ENCODE measurements at regions not wholly inside any gene's neighbourhood (a gene's known extent, or its start where the extent isn't known, plus 50 kb on each side); places are given as distances from the start of the nearest gene placed in this dataset.
A peak's percentile ranks its signal among the peaks of the same experiment; 100 is the strongest.

GRCh38 chr6:169967687-169968086 is 216.3 kb downstream of the ERMARD start:
- Mint-ChIP-seq H3K4me3 (no peak overlapping the region), H3K4me1 (no peaks in the 10 kb centered on the region), H3K36me3 (no peaks in the 10 kb centered on the region), H3K27ac (no peak overlapping the region), H3K9me3 (peaks cover 0 to 2% (median 0%) of the 10 kb centered on the region in 7 donors), H3K27me3 (ENCODE audit: low read depth in 3 of 3) (peaks cover 3 to 11% (median 6%) of the 10 kb centered on the region in 3 donors)
- H3K9ac ChIP-seq (ENCODE audit: insufficient read depth, low read length, poor library complexity, severe bottlenecking) = no peak overlapping the region
- no peaks in the 10 kb centered on the region for H3K27me3 ChIP-seq (ENCODE audit: control insufficient read depth in 2 of 2, insufficient read depth in 2 of 2, low read length in 2 of 2)
- H3K36me3 ChIP-seq (replicated peaks in 1 of 2; ENCODE audit: control insufficient read depth in 1 of 2, insufficient read depth in 2 of 2, low read length in 2 of 2) = no peaks in the 10 kb centered on the region
- intact Hi-C loops (cut with micrococcal nuclease) = no loop called here
- no peak overlapping the region for H2AFZ ChIP-seq (ENCODE audit: insufficient read depth, low read depth, low read length, poor library complexity, severe bottlenecking)
- no peaks in the 10 kb centered on the region for H3K4me1 ChIP-seq (ENCODE audit: control insufficient read depth in 1 of 2, insufficient read depth in 2 of 2, low read length in 2 of 2)
- H3K27ac ChIP-seq (ENCODE audit: low read depth in 1 of 2, low read length in 2 of 2) = no peak overlapping the region
- WGBS (ENCODE audit: insufficient coverage) = 0% methylated on average over 2 of the region's 8 CpGs
- no peak overlapping the region for H3K4me3 ChIP-seq (replicated peaks in 1 of 3; ENCODE audit: low read depth in 2 of 3, low read length in 3 of 3)
- TF ChIP-seq, protein P1, sequence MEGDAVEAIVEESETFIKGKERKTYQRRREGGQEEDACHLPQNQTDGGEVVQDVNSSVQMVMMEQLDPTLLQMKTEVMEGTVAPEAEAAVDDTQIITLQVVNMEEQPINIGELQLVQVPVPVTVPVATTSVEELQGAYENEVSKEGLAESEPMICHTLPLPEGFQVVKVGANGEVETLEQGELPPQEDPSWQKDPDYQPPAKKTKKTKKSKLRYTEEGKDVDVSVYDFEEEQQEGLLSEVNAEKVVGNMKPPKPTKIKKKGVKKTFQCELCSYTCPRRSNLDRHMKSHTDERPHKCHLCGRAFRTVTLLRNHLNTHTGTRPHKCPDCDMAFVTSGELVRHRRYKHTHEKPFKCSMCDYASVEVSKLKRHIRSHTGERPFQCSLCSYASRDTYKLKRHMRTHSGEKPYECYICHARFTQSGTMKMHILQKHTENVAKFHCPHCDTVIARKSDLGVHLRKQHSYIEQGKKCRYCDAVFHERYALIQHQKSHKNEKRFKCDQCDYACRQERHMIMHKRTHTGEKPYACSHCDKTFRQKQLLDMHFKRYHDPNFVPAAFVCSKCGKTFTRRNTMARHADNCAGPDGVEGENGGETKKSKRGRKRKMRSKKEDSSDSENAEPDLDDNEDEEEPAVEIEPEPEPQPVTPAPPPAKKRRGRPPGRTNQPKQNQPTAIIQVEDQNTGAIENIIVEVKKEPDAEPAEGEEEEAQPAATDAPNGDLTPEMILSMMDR (IDR thresholded peaks at IDR 0.05) = no peak
- H3K4me2 ChIP-seq (replicated peaks; ENCODE audit: extremely low read depth, low read length, poor library complexity, severe bottlenecking) = no peak overlapping the region
- H4K20me1 ChIP-seq (ENCODE audit: insufficient read depth, low read length) = no peaks in the 10 kb centered on the region
- H3K79me2 ChIP-seq (ENCODE audit: insufficient read depth, low read length) = no peaks in the 10 kb centered on the region
- H3K9me3 ChIP-seq (replicated peaks in 1 of 2; ENCODE audit: control insufficient read depth in 1 of 2, insufficient read depth in 1 of 2, low read length in 2 of 2) = no peaks in the 10 kb centered on the region
- DNase-seq = no peak

DNA sequence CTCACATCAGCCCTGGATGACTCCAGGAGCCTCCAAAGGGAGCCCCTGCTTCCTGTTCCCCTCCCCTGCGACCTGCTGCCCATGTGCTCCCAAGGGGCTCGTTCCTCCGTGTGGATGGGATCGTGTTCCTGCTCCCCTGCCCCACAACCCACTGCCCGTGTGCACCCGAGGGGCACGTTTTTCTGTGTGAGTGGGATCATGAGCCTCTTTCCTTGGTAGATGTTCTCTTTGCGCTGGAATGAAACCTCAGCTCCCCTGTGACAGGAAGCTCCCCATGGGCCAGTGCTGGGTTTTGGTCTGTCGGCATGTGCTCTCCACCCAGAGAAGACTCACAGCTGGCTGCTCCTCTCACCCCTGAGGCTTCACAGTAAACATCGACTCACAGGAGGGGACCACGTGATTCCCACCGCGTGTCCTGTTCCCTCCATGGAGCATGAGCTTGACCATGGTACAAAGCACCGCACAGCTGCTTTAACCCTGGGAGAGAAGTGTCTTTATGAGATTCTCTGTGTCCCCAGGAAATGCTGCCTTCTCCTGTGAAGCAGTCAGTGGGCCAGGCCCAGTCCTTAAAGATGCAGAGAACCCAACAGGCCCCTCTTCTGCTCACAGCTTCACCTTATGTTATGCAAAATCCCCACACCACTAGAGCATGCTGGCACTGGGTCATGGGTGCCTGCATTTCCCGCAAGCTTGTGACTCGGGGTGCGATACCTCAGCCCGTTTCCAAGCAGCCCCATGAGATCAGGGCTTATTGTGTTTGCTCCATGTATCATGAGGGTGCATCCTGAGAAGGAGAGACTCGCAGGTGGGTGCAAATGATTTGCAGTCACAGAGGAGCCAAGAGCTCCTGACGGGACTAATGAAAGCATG is 215.1 kb downstream of the ERMARD start:
- Mint-ChIP-seq H3K9me3 (peaks cover 0 to 5% (median 0%) of the 10 kb centered on the region in 7 donors), H3K27ac (peak overlapping the region in 1 of 7 donors; percentile 7), H3K36me3 (no peaks in the 10 kb centered on the region), H3K4me3 (no peak overlapping the region), H3K4me1 (peaks cover 5% of the 10 kb centered on the region), H3K27me3 (ENCODE audit: low read depth in 3 of 3) (peaks cover 8 to 21% (median 10%) of the 10 kb centered on the region in 3 donors)
- intact Hi-C loops (cut with micrococcal nuclease) = no loop called here
- H3K27me3 ChIP-seq (ENCODE audit: control insufficient read depth in 2 of 2, insufficient read depth in 2 of 2, low read length in 2 of 2) = peaks cover 0 to 7% of the 10 kb centered on the region in 2 donors
- H3K4me2 ChIP-seq (replicated peaks; ENCODE audit: extremely low read depth, low read length, poor library complexity, severe bottlenecking) = no peak overlapping the region
- no peak overlapping the region for H3K27ac ChIP-seq (ENCODE audit: low read depth in 1 of 2, low read length in 2 of 2)
- H4K20me1 ChIP-seq (ENCODE audit: insufficient read depth, low read length) = no peaks in the 10 kb centered on the region
- no peak overlapping the region for H3K4me3 ChIP-seq (replicated peaks in 1 of 3; ENCODE audit: low read depth in 2 of 3, low read length in 3 of 3)
- no peak overlapping the region for H3K9ac ChIP-seq (ENCODE audit: insufficient read depth, low read length, poor library complexity, severe bottlenecking)
- no peak overlapping the region for H2AFZ ChIP-seq (ENCODE audit: insufficient read depth, low read depth, low read length, poor library complexity, severe bottlenecking)
- no peak for DNase-seq
- H3K36me3 ChIP-seq (replicated peaks in 1 of 2; ENCODE audit: control insufficient read depth in 1 of 2, insufficient read depth in 2 of 2, low read length in 2 of 2) = no peaks in the 10 kb centered on the region
- no peaks in the 10 kb centered on the region for H3K9me3 ChIP-seq (replicated peaks in 1 of 2; ENCODE audit: control insufficient read depth in 1 of 2, insufficient read depth in 1 of 2, low read length in 2 of 2)
- no peaks in the 10 kb centered on the region for H3K79me2 ChIP-seq (ENCODE audit: insufficient read depth, low read length)
- H3K4me1 ChIP-seq (ENCODE audit: control insufficient read depth in 1 of 2, insufficient read depth in 2 of 2, low read length in 2 of 2) = peaks cover 6 to 10% of the 10 kb centered on the region in 2 donors
- 96% methylated on average over 13 of the region's 20 CpGs for WGBS (ENCODE audit: insufficient coverage)
- TF ChIP-seq, protein P1 (IDR thresholded peaks at IDR 0.05) = no peak

Data from CD14-positive monocyte (primary cell).